PC-3 (cell line): ENCODE measurements at regions not wholly inside any gene's neighbourhood (a gene's known extent, or its start where the extent isn't known, plus 50 kb on each side); places are given as distances from the start of the nearest gene placed in this dataset.

Experiments
- ATAC-seq: fragments of 200-7000 bp; cut with Tn5 transposase; 2 replicates; pipeline ENCODE4 v1.9.1; 2020; ENCODE audit warnings: mild to moderate bottlenecking, moderate library complexity
- BruUV-seq: library from RNA; stranded (reverse); fragments of 400-500 nt; replicated peaks from 2 replicates; lab custom pipeline; 2021; lab: Mats Ljungman, UMichigan
- CTCF ChIA-PET: fragments of 300-600 bp; sonication (Branson Sonifier 250); formaldehyde crosslinking; loops from one replicate; lab custom pipeline; 2022; ENCODE audit warnings: antibody characterized with exemption; lab: Charles Lee
- POLR2A ChIA-PET: fragments of 300-600 bp; sonication (Branson Sonifier 250); formaldehyde crosslinking; loops from one replicate; lab custom pipeline; 2022; ENCODE audit warnings: antibody characterized with exemption; ENCODE audit not compliant: unreplicated experiment; lab: Charles Lee
- DNase-seq: peaks from one replicate; pipeline ENCODE4 v3.0.0-alpha.2; 2015
- H2AFZ ChIP-seq: fragments of 300-600 bp; sonication (generic); 2 replicates; pipeline ENCODE4 v1.6.0; 2016; ENCODE audit warnings: antibody characterized with exemption, low read length
- H3F3A ChIP-seq: fragments of 300-600 bp; sonication (generic); one replicate; pipeline ENCODE4 v1.6.0; 2017; ENCODE audit warnings: antibody characterized with exemption, low read length, control low read depth, mild to moderate bottlenecking; ENCODE audit not compliant: unreplicated experiment
- H3K27ac ChIP-seq: fragments of 300-600 bp; sonication (generic); 2 replicates; pipeline ENCODE4 v1.5.1; 2016; ENCODE audit warnings: mild to moderate bottlenecking, low read length
- H3K27me3 ChIP-seq: fragments of 300-600 bp; sonication (generic); 2 replicates; pipeline ENCODE4 v1.6.1; 2016; ENCODE audit warnings: low read length, mixed read lengths
- H3K36me3 ChIP-seq: fragments of 300-600 bp; sonication (generic); 2 replicates; pipeline ENCODE4 v1.6.1; 2016; ENCODE audit warnings: low read depth, mixed run types, low read length, mixed read lengths
- H3K4me1 ChIP-seq: fragments of 300-600 bp; sonication (generic); 2 replicates; pipeline ENCODE4 v1.5.1; 2016; ENCODE audit warnings: low read length; ENCODE audit not compliant: insufficient read depth
- H3K4me2 ChIP-seq: fragments of 300-600 bp; sonication (generic); 2 replicates; pipeline ENCODE4 v1.6.0; 2016; ENCODE audit warnings: low read length
- H3K4me3 ChIP-seq: fragments of 300-600 bp; sonication (generic); 2 replicates; pipeline ENCODE4 v1.5.1; 2016; ENCODE audit warnings: mild to moderate bottlenecking, low read length, mixed read lengths
- H3K79me2 ChIP-seq: fragments of 300-600 bp; sonication (generic); 2 replicates; pipeline ENCODE4 v1.6.1; 2017; ENCODE audit warnings: low read length, mixed read lengths
- H3K9ac ChIP-seq: fragments of 300-600 bp; sonication (generic); 2 replicates; pipeline ENCODE4 v1.6.0; 2016; ENCODE audit warnings: mild to moderate bottlenecking, low read length
- H3K9me2 ChIP-seq: fragments of 300-600 bp; sonication (generic); replicated peaks from 2 replicates; pipeline ENCODE4 v1.6.1; 2016; ENCODE audit warnings: mixed run types, low read length, mixed read lengths
- H3K9me3 ChIP-seq: fragments of 300-600 bp; sonication (generic); 2 replicates; pipeline ENCODE4 v1.6.1; 2016; ENCODE audit warnings: low read length, mixed read lengths
- H4K20me1 ChIP-seq: fragments of 300-600 bp; sonication (generic); 2 replicates; pipeline ENCODE4 v1.6.1; 2016; ENCODE audit warnings: low read length, mixed read lengths
- EZH2 ChIP-seq: fragments of 300-600 bp; sonication (generic); IDR thresholded peaks from one replicate; pipeline ENCODE4 v1.6.1; 2017; ENCODE audit warnings: antibody characterized with exemption, mild to moderate bottlenecking, low read length; ENCODE audit not compliant: unreplicated experiment
- EZH2phosphoT487 ChIP-seq: fragments of 300-600 bp; sonication (generic); IDR thresholded peaks from 2 replicates; pipeline ENCODE4 v1.6.1; 2018; ENCODE audit warnings: mild to moderate bottlenecking, antibody characterized with exemption, low read length, borderline replicate concordance
- intact Hi-C: fragments of 100-400 bp; cut with micrococcal nuclease; formaldehyde crosslinking; loops from 2 replicates; pipeline ENCODE4 v1.9.0; 2023
- TF ChIP-seq, protein P1 (sequence below): fragments of 300-600 bp; sonication (generic); conservative IDR thresholded peaks from 2 replicates; pipeline ENCODE4 v1.5.1; 2017; ENCODE audit warnings: antibody characterized with exemption, low read depth, mild to moderate bottlenecking, low read length

GRCh38 chr5:67272453-67273130, 76.0 kb upstream of the CD180 start:
- DNase-seq, result no peak
- no peak for TF ChIP-seq EZH2phosphoT487
- TF ChIP-seq, protein P1, sequence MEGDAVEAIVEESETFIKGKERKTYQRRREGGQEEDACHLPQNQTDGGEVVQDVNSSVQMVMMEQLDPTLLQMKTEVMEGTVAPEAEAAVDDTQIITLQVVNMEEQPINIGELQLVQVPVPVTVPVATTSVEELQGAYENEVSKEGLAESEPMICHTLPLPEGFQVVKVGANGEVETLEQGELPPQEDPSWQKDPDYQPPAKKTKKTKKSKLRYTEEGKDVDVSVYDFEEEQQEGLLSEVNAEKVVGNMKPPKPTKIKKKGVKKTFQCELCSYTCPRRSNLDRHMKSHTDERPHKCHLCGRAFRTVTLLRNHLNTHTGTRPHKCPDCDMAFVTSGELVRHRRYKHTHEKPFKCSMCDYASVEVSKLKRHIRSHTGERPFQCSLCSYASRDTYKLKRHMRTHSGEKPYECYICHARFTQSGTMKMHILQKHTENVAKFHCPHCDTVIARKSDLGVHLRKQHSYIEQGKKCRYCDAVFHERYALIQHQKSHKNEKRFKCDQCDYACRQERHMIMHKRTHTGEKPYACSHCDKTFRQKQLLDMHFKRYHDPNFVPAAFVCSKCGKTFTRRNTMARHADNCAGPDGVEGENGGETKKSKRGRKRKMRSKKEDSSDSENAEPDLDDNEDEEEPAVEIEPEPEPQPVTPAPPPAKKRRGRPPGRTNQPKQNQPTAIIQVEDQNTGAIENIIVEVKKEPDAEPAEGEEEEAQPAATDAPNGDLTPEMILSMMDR, result no peak
- no peak for TF ChIP-seq EZH2
- H3F3A ChIP-seq, result no peaks in the 10 kb centered on the region
- H3K9me2 ChIP-seq, result no peaks in the 10 kb centered on the region
- H2AFZ ChIP-seq, result no peak overlapping the region
- H3K27ac ChIP-seq, result no peak overlapping the region
- no peak for ATAC-seq
- no peak overlapping the region for H3K9ac ChIP-seq
- CTCF ChIA-PET, result no interaction called here
- no peaks in the 10 kb centered on the region for H3K79me2 ChIP-seq
- H3K9me3 ChIP-seq, result no peaks in the 10 kb centered on the region
- no TSS peak for BruUV-seq
- no peaks in the 10 kb centered on the region for H3K36me3 ChIP-seq
- no peaks in the 10 kb centered on the region for H3K4me1 ChIP-seq
- no peak overlapping the region for H3K4me3 ChIP-seq
- POLR2A ChIA-PET, result no interaction called here
- H3K27me3 ChIP-seq, result no peaks in the 10 kb centered on the region
- no peak overlapping the region for H3K4me2 ChIP-seq
- intact Hi-C loops, result no loop called here
- H4K20me1 ChIP-seq, result no peaks in the 10 kb centered on the region

DNA sequence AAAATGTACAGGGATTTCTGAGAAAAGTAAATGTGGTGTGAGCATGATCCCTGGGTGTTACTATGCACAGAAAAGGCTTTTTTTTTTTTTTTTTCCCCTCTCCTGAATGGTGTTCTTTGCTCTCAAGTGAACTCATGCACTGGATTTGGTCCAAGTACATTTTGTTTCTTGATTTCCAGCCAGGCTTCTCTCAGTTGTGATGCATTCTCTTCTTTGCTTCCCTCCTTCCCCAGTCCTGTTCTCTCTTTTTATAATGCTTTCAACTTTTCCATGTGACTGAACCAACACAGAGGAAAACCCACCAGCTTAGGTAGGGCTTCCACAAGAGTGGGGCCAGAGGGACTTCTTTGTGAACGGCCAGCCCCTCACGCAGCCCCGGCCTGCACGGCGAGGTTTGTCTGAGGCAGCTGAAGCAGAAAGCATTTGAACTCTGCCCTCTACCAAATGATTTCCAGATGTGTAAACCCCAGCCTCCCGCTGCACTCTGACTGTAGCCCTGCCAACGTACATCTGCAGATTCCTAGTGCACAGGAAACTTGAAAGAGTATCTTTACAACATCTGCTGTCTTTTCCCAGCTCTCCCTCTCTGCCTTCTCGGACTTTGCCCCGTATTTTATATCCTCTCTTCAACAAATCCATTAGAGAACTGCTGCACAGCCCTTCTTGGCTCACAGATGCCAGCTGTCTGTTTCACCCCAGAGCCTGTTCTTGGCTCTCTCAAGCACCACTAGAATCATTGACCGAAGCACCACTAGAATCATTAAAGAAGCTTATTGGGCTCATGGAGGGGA, 71.8 kb upstream of the CD180 start:
- Histone ChIP-seq H3K4me3 (no peak overlapping the region), H3K9me2 (no peaks in the 10 kb centered on the region), H3K9ac (no peak overlapping the region), H4K20me1 (no peaks in the 10 kb centered on the region), H3F3A (no peaks in the 10 kb centered on the region), H3K4me2 (no peak overlapping the region), H3K27me3 (no peaks in the 10 kb centered on the region), H3K36me3 (no peaks in the 10 kb centered on the region), H2AFZ (no peak overlapping the region), H3K4me1 (no peaks in the 10 kb centered on the region), H3K79me2 (no peaks in the 10 kb centered on the region), H3K9me3 (no peaks in the 10 kb centered on the region), H3K27ac (no peak overlapping the region)
- TF ChIP-seq, protein P1, result no peak
- TF ChIP-seq EZH2phosphoT487, result no peak
- TF ChIP-seq EZH2, result no peak
- ATAC-seq, result no peak
- no TSS peak for BruUV-seq
- CTCF ChIA-PET, result no interaction called here
- POLR2A ChIA-PET, result no interaction called here
- DNase-seq, result peak; percentile 14
- intact Hi-C loops, result no loop called here

DNA sequence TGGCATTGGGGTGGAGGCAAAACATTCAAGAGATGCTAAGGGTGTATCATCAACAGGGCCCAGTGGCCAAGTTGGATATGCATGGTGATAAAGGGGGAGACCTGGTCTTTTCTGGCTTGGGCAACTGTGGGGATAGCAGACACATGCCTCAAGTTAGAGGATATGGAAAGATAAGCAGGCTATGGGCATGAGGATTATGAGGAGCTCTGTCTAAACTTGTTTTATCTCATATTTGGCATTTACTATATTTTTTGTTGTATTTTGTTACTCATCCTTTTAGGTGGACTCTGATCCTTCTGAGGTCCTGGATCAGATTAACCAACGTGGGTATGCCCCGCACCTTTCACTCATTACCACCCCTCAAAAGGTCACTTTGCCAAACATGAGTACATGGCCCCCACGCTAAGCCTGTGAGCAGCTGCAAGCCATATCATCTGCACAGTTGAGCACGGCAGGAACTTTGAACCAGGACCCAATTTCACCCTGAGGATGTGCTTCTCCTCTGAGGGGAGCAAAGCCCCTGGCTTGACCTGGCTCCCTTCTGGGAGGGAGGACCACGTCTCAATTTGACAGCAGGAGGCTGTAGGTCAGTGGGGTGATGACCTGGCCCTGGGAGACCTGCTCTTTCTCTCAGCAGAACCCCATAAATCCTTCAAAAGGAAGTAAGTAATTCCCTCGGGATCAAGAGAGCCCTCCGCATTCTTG, 71.1 kb upstream of the CD180 start:
- H4K20me1 ChIP-seq, result no peaks in the 10 kb centered on the region
- H3K79me2 ChIP-seq, result no peaks in the 10 kb centered on the region
- POLR2A ChIA-PET, result no interaction called here
- no peaks in the 10 kb centered on the region for H3F3A ChIP-seq
- no peak for DNase-seq
- H3K4me2 ChIP-seq, result no peak overlapping the region
- H3K9ac ChIP-seq, result no peak overlapping the region
- ATAC-seq, result no peak
- H3K27me3 ChIP-seq, result no peaks in the 10 kb centered on the region
- BruUV-seq, result no TSS peak
- H3K9me2 ChIP-seq, result no peaks in the 10 kb centered on the region
- intact Hi-C loops, result no loop called here
- no peak overlapping the region for H2AFZ ChIP-seq
- TF ChIP-seq, protein P1, result no peak
- TF ChIP-seq EZH2, result no peak
- TF ChIP-seq EZH2phosphoT487, result no peak
- no peaks in the 10 kb centered on the region for H3K9me3 ChIP-seq
- H3K27ac ChIP-seq, result no peak overlapping the region
- H3K36me3 ChIP-seq, result no peaks in the 10 kb centered on the region
- H3K4me1 ChIP-seq, result no peaks in the 10 kb centered on the region
- H3K4me3 ChIP-seq, result no peak overlapping the region
- CTCF ChIA-PET, result no interaction called here
